Motor neuron (in vitro differentiated cells): ENCODE measurements at regions not wholly inside any gene's neighbourhood (a gene's known extent, or its start where the extent isn't known, plus 50 kb on each side); places are given as distances from the start of the nearest gene placed in this dataset.
A peak's percentile ranks its signal among the peaks of the same experiment; 100 is the strongest.

ENCODE experiments used
- ATAC-seq, 8 experiments: fragments of 200-7000 bp; cut with Tn5 transposase; replicated peaks in 6 of 8; 2 replicates each; pipeline ENCODE4 v1.8.0; 2021; ENCODE audit warnings: mild to moderate bottlenecking in 8 of 8, moderate library complexity in 8 of 8
- H3K27ac ChIP-seq, 2 donors: fragments of 250-450 bp; sonication (Bioruptor Pico); 2 replicates each; pipeline ENCODE4 v1.9.0; 2021; ENCODE audit warnings: antibody characterized with exemption in 2 of 2, mild to moderate bottlenecking in 2 of 2, moderate library complexity in 1 of 2
- H3K4me1 ChIP-seq, 2 donors: fragments of 250-450 bp; sonication (Bioruptor Pico); replicated peaks in 1 of 2; 2 replicates each; pipeline ENCODE4 v1.6.1; 2021; ENCODE audit warnings: antibody characterized with exemption in 2 of 2, mild to moderate bottlenecking in 2 of 2, moderate library complexity in 1 of 2
- H3K4me3 ChIP-seq, 5 donors: fragments of 250-450 bp; sonication (Bioruptor Pico); 2 replicates each; pipeline ENCODE4 v1.9.0; 2021; ENCODE audit warnings: antibody characterized with exemption in 5 of 5, mild to moderate bottlenecking in 5 of 5, moderate library complexity in 4 of 5
- WGBS, 10 experiments: fragments of 450-650 bp; shearing (Covaris generic); methylation state at CpG; one replicate each; pipeline ENCODE4 v1.0.0; 2022; 5-methylcytosine and 5-hydroxymethylcytosine counted together
- in situ Hi-C, 9 experiments: fragments of 400-800 bp; cut with MboI; loops; one replicate each; pipeline ENCODE4 v1.15.0; 2021; ENCODE audit warnings: low sequenced_read_pairs in 9 of 9, low pct_unique_long_range_greater_than_20kb in 2 of 9; ENCODE audit not compliant: unreplicated experiment in 9 of 9

DNA sequence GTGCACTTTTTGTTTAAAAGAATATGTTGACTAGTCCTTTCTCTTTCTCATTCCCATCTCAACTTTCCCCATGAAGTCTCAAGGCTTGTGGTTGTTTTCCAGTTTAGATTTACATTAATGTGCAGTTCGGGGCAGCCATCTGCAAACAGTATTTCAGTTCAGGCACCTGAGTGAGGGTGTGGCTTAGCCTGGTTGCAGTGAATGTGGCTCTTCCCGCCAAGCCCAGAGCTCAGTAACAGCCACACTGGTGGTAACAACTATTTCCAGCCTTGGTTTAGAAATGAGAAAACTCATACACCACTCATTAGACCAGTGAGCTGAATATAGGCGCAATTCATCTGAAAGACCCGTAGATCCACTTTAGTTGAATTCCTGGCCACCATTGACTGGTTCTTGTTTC lies 394.3 kb downstream of the CMPK2 start:
- 0 to 100% (median 88%) methylated on average over 1 to 3 of the region's 4 CpGs; no CpG with 5 or more reads in 1 of the 10 experiments for WGBS, 10 experiments
- H3K27ac ChIP-seq = no peak overlapping the region
- ATAC-seq = no peak
- peaks cover 2 to 5% of the 10 kb centered on the region in 2 donors for H3K4me1 ChIP-seq
- no peak overlapping the region for H3K4me3 ChIP-seq
- in situ Hi-C loops = no loop called here

DNA sequence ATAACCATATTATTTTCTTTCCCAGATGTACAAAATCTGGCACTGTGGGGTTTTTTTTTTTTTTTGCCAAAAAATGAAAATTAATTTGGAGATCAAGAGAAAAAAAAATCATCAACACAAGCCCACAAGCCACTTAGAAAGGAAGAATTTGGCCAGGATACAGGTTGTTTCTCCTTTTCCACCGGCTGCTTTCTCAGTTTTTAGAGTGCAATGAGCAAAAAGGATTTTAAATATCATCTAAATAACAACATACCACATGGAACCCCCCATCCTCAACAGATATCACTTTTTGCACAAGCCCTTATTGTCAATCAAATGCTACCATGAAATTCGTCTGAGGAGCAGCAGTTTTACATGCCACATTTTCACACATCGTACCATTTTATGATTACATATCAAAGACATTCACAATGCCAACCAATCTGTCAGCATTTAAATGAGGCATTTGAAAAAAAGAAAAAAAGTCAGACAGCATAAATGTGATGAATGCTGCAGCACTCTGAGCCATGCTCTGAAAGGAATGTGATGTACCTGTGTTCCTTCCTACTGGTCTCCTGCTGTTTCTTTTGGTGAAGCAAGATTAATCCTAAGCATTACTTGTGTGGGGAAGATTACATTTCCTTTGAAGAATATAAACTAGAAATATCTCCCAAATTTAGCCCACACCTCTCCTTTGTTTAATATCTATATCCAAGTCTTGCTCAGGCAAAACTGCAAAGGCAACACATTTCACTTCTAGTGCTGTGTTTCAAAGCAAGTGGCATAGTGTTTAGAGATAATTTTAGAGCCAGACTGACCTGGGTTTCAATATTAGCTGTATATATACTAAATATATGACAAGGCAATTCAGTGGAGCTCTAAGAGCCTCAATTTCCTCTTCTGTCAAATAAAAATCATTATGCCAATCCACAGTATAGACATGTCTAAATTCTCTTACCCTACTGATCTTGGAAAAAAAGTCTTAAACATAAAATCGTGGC lies 391.3 kb downstream of the CMPK2 start:
- WGBS, 10 experiments = 0 to 100% (median 57%) methylated on average over 1 to 4 of the region's 4 CpGs
- Histone ChIP-seq H3K4me1 (peaks cover 2 to 5% of the 10 kb centered on the region in 2 donors), H3K27ac (no peak overlapping the region), H3K4me3 (no peak overlapping the region)
- no peak for ATAC-seq
- in situ Hi-C loops = no loop called here

DNA sequence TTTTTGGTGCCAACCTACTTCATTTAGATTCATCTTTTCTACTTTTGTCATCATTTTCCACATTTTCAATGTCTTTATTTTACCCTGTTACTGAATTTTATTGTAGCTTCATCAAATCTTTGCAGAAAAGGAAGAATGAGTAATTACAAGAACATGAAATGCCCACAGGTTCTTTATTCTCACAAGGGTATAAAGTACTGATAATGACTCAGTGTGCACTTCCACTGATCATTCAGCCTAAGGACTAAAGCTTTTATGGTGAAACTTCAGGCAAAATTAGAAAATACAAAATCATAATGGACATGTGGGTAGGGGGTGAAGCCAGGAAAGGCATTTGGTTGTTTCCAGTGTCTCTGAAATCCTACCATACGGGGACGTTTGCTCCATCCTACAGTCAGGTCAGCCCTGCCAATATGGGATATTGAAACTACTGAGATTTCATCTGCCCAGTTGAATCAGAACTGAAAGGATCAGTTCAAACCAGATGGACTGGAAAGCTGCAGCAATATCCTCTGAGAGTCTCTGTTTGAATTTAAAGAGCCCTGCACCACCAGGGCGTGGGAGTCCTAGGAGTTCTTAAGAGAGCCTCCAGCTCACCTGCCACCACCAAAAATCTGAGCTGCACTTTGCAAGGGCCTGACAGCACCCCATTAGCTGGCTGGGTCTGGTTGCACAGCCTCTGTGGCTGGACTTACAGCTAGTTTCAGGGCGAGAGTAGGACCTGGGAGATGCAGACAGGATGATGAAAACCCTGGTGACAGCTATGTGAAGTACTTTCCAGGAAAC lies 390.4 kb downstream of the CMPK2 start:
- WGBS, 10 experiments = 0 to 100% (median 63%) methylated on average over 1 to 3 of the region's 4 CpGs; no CpG with 5 or more reads in 3 of the 10 experiments
- peaks cover 2 to 5% of the 10 kb centered on the region in 2 donors for H3K4me1 ChIP-seq
- in situ Hi-C loops = no loop called here
- H3K27ac ChIP-seq = no peak overlapping the region
- peak in 4 of 8 experiments; percentile 15 to 47 (median 41) for ATAC-seq
- H3K4me3 ChIP-seq = no peak overlapping the region

DNA sequence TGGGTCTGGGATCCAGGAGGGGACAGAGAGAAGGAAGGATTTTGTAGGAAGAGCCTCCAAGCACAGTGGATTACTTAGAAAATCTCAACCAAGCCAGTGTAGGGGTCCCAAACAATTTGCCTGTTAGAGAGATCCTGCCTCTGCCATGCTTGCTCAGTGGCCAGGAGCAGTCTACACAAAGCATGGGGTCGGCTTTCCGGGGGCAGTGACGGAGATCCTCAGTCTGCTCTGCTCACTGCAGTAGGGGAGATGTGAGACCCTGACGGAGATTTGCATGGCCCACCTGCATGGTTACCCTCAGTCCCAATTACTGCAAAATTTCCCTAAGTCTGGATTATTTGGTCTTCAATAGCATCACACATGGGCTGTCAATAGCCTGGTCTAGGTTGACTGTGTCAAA lies 385.2 kb downstream of the CMPK2 start:
- no peak overlapping the region for H3K4me3 ChIP-seq
- WGBS, 10 experiments = 0 to 100% (median 98%) methylated on average over 1 to 4 of the region's 4 CpGs; no CpG with 5 or more reads in 5 of the 10 experiments
- ATAC-seq = no peak
- H3K4me1 ChIP-seq = peaks cover 0 to 2% of the 10 kb centered on the region in 2 donors
- H3K27ac ChIP-seq = no peak overlapping the region
- in situ Hi-C loops = no loop called here

DNA sequence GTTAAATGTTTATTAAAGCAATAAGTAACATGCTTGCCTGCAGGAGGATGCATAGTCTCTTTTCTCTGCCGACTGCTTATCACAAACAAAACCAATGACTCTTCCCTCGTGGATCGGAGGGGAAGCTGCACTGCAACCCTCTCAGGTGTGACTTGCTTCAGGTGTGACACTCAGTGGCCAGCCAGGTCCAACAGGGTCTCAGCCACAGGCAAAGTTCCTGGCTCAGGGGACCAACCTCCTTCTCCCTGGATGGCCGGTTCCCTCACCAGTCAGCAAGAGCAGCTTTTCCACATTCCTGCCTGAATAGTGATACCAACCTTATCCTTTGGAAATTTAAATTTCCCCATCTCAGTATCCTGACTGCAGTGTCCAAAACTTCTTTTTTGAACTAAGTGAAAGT lies 383.5 kb downstream of the CMPK2 start:
- WGBS, 10 experiments = 20 to 93% (median 69%) methylated on average over 1 to 3 of the region's 4 CpGs; no CpG with 5 or more reads in 4 of the 10 experiments
- no peak overlapping the region for H3K27ac ChIP-seq
- in situ Hi-C loops = no loop called here
- H3K4me3 ChIP-seq = no peak overlapping the region
- no peaks in the 10 kb centered on the region for H3K4me1 ChIP-seq
- ATAC-seq = no peak

DNA sequence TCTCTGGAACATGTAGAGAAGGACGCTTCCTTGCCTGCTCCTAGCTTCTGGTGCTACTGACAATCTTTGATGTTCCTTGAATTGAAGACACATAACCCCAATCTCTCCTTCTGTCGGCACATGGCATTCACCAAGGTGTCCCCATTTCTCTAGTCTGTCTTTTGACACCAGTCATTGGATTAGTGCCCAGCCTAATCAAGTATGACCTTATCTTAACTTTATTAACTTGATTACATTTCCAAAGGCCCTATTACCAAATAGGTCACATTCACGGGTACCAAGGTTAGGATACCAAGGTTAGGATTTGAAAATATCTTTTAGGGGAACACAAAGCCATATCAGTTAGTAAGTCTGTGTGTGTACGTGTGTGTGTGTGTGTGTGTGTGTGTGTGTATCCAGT lies 377.9 kb downstream of the CMPK2 start:
- no peak overlapping the region for H3K27ac ChIP-seq
- H3K4me3 ChIP-seq = no peak overlapping the region
- 0 to 100% (median 60%) methylated on average over 1 to 4 of the region's 4 CpGs; no CpG with 5 or more reads in 1 of the 10 experiments for WGBS, 10 experiments
- in situ Hi-C loops = no loop called here
- no peak for ATAC-seq
- no peaks in the 10 kb centered on the region for H3K4me1 ChIP-seq

DNA sequence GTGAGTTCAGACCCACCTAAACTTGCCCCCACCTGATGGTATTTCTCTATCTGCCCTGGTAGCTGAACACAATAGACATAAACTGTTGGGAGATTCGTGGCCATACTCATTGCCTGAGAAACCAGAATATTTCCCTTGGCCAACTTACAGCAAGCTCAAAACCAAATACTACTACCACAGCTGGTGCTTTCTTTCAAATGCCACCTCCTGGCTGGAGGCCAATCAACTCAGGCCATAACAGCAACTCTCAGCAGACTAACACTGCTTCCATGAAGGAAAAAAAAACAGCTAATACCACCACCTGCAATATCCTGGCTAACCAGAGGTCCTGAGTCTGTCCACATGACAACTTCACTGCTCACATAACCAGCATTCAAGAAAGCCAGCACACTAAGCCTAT lies 373.1 kb downstream of the CMPK2 start:
- peak in 1 of 8 experiments; percentile 68 for ATAC-seq
- WGBS, 10 experiments = 40 to 86% methylated on average over 1 of the region's 1 CpG; no CpG with 5 or more reads in 8 of the 10 experiments
- H3K27ac ChIP-seq = no peak overlapping the region
- no peaks in the 10 kb centered on the region for H3K4me1 ChIP-seq
- no peak overlapping the region for H3K4me3 ChIP-seq
- in situ Hi-C loops = no loop called here

DNA sequence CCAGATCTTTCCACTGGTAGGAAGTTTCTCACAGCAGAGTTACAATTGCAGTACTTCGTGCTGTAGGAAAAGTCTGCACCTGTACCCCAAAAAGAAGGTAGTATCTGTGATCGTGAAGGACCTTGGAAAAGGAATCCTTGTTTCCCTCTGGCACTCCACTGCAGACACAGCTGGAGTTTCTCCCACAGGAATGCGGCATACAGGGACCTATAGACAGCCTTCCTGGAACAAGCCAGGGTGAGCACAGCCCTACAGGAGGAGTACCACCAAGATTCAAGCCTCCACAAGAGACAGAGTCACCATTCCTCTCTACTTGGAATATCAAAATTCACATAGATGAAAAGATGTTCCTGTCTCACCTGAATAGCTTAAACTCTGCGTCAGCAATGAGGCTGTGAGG lies 372.4 kb downstream of the CMPK2 start:
- 0 to 100% (median 64%) methylated on average over 1 to 4 of the region's 4 CpGs; no CpG with 5 or more reads in 3 of the 10 experiments for WGBS, 10 experiments
- Histone ChIP-seq H3K4me1 (no peaks in the 10 kb centered on the region), H3K4me3 (no peak overlapping the region), H3K27ac (no peak overlapping the region)
- in situ Hi-C loops = no loop called here
- no peak for ATAC-seq

DNA sequence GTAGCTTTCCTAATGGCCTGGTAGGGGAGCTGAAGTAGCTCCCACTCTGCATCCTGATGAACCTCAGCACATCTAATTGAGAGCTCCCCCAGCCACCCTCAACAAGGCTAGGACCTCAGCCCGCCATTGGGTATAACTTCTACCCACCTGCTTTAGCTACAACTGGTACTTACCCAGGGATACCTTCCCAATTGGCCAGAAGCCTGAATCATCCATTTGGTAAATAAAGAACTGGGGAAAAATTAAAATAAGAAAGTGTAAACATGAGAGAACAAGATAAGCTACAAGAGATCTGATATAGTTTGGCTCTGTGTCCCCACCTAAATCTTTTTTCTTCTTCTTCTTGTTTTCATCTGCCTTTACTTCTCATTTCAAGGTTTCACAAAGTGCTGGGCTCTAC lies 372.0 kb downstream of the CMPK2 start:
- H3K4me1 ChIP-seq = no peaks in the 10 kb centered on the region
- H3K4me3 ChIP-seq = no peak overlapping the region
- in situ Hi-C loops = no loop called here
- H3K27ac ChIP-seq = no peak overlapping the region
- WGBS, 10 experiments = 0 to 100% methylated on average over 1 of the region's 1 CpG; no CpG with 5 or more reads in 8 of the 10 experiments
- no peak for ATAC-seq

DNA sequence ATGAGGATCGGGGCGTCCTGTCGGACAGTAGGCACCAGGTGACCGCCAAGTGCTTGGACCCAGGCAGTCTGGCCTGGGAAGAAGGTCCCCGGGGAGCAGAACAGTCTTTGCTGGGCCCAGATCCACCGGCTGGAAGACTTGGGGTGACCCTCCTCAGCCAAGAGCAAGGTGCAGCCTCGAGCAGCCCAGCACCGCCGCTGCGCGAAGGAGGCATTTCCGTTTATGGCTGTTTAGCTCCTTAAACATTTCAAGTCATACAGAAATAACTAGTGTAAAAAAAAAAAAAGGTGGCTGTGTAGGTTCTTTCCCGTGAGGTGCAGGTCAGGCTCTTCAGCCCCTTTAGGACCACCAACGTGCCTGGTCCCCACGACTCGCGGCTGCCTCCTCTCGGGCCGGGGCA lies 370.2 kb downstream of the CMPK2 start:
- no peak for ATAC-seq
- no peak overlapping the region for H3K27ac ChIP-seq
- in situ Hi-C loops = no loop called here
- H3K4me1 ChIP-seq = no peaks in the 10 kb centered on the region
- WGBS, 10 experiments = 0 to 98% (median 90%) methylated on average over 1 to 10 of the region's 19 CpGs; no CpG with 5 or more reads in 3 of the 10 experiments
- no peak overlapping the region for H3K4me3 ChIP-seq

DNA sequence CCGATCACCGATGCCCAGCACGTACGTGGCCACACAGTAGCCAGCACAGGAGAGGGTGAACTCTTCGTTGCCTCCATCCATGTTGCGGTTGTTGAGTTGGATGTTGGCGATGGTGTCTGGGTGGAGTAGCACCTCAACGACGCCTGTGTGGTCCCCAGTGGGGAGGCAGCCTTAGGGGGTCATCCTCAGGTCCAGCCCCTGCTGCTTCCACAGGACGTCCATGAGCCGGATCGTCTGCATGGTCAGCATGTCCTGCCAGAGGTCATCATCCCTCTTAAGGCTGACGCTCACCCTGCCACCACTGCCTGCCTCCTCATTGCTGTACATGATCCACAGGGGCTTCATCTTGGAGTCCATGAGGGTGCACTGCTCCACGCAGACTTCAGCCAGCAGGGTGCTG lies 369.3 kb downstream of the CMPK2 start:
- Histone ChIP-seq H3K27ac (no peak overlapping the region), H3K4me1 (no peaks in the 10 kb centered on the region), H3K4me3 (no peak overlapping the region)
- 60 to 100% (median 92%) methylated on average over 1 to 6 of the region's 14 CpGs; no CpG with 5 or more reads in 3 of the 10 experiments for WGBS, 10 experiments
- no peak for ATAC-seq
- in situ Hi-C loops = no loop called here

DNA sequence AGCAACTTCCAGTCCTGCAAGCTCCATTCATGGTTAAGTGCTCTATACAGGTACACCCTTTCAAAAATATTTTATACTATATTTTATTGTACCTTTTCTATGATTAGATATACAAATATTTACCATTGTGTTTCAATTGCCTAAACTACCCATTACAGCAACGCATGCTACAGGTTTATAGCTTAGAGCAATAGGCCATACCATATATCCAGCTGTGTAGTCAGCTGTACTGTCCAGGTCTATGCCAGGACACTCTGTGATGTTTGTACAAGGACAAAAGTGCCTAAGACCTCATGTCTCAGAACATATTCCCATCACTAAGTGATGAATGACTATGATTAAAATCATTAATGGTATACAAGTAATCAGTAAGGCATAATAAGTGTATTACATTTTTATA lies 368.7 kb downstream of the CMPK2 start:
- WGBS, 10 experiments = 0 to 100% (median 70%) methylated on average over 1 of the region's 1 CpG; no CpG with 5 or more reads in 4 of the 10 experiments
- no peak overlapping the region for H3K4me3 ChIP-seq
- no peak overlapping the region for H3K27ac ChIP-seq
- ATAC-seq = no peak
- no peaks in the 10 kb centered on the region for H3K4me1 ChIP-seq
- in situ Hi-C loops = no loop called here

DNA sequence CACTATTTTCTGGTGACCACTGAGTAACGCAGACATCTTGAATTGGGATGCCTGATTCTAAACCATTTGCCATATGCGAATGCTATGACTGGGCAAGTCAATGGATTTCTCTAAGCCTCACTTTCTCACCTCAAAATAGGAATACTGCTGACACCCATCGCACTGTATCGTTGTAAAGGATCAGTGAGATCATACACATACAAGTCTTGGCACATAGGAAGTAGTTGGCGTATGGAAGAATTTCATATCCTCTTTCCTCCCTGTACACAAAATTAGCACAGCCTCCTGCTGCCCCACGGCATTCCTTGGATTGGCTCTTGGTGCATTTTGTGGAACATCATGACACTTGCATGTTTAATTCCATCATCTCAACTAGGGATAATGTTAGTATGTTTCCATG lies 366.9 kb downstream of the CMPK2 start:
- in situ Hi-C loops = no loop called here
- no peaks in the 10 kb centered on the region for H3K4me1 ChIP-seq
- H3K4me3 ChIP-seq = no peak overlapping the region
- 33 to 100% (median 86%) methylated on average over 1 to 4 of the region's 6 CpGs; no CpG with 5 or more reads in 2 of the 10 experiments for WGBS, 10 experiments
- ATAC-seq = no peak
- no peak overlapping the region for H3K27ac ChIP-seq
